OCI-LY3 (cell line): ENCODE measurements at regions not wholly inside any gene's neighbourhood (a gene's known extent, or its start where the extent isn't known, plus 50 kb on each side); places are given as distances from the start of the nearest gene placed in this dataset.

Experiments
- EZH2phosphoT487 ChIP-seq: fragments of 200-600 bp; shearing (Covaris generic); IDR thresholded peaks from 2 replicates; pipeline ENCODE4 v1.6.1; 2018; ENCODE audit warnings: antibody characterized with exemption, mixed run types, low read depth
- TF ChIP-seq, protein P1 (sequence below): fragments of 200-600, 300-600 bp; sonication (generic); IDR thresholded peaks from 2 replicates; pipeline ENCODE4 v1.5.1; 2014; ENCODE audit warnings: antibody characterized with exemption, low read length, low read depth

- TF ChIP-seq, protein P1, sequence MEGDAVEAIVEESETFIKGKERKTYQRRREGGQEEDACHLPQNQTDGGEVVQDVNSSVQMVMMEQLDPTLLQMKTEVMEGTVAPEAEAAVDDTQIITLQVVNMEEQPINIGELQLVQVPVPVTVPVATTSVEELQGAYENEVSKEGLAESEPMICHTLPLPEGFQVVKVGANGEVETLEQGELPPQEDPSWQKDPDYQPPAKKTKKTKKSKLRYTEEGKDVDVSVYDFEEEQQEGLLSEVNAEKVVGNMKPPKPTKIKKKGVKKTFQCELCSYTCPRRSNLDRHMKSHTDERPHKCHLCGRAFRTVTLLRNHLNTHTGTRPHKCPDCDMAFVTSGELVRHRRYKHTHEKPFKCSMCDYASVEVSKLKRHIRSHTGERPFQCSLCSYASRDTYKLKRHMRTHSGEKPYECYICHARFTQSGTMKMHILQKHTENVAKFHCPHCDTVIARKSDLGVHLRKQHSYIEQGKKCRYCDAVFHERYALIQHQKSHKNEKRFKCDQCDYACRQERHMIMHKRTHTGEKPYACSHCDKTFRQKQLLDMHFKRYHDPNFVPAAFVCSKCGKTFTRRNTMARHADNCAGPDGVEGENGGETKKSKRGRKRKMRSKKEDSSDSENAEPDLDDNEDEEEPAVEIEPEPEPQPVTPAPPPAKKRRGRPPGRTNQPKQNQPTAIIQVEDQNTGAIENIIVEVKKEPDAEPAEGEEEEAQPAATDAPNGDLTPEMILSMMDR: no peak
- TF ChIP-seq EZH2phosphoT487: no peak
Observed at GRCh38 chr3:6721491-6721890, 139.4 kb upstream of the GRM7 start.
